HG03025 (cell line): ENCODE measurements at regions not wholly inside any gene's neighbourhood (a gene's known extent, or its start where the extent isn't known, plus 50 kb on each side); places are given as distances from the start of the nearest gene placed in this dataset.

Source experiments
- ATAC-seq: cut with Tn5 transposase; IDR thresholded peaks from one replicate; pipeline ENCODE4 v1.9.1; 2021; ENCODE audit warnings: mild to moderate bottlenecking, moderate library complexity; ENCODE audit not compliant: unreplicated experiment, low FRiP score

DNA sequence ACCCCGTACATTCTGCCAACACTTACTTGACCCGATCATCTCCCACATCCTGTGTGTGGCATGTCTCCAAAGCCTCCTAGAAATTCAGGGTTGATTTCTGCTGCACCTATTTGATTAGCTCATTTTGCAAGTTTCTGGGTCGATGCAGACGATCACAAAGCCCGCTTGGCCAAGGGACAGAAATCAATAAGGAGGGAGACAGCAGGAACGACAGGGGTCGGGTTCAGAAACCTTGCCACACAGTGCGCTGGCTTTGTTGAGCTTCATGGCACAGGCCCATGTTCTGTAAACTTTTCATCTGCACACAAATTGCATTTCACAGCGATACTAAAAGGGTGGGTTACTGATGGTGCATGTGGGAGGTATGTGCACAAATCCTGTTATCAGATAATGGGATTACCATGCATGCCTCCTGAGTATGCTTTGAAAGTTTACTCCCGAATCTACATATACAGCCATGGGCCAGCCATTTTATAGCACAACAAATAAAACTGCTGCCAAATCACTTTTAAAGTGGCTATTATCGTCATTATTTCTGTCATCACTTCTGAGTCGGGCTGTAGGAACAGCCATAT, 95.9 kb upstream of the ATP11B start:
- no peak for ATAC-seq

DNA sequence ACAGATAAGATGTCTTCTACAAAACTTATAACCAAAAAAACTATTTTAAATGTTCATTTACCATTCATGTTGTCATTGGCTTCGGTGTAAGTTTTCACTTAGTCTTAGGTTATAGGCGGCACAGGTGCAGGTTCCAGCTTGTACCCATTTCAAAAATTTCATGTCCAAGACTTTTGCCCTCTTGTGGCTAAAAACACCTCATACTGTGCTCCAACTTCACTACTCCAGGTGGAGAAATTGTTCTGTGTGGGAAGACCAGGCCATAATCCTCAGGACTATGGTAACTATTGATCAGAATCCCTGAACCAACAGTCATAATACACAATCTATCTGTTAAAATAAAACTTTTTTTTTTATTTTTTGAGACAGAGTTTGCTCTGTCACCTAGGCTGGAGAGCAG, 95.2 kb upstream of the ATP11B start:
- no peak for ATAC-seq

DNA sequence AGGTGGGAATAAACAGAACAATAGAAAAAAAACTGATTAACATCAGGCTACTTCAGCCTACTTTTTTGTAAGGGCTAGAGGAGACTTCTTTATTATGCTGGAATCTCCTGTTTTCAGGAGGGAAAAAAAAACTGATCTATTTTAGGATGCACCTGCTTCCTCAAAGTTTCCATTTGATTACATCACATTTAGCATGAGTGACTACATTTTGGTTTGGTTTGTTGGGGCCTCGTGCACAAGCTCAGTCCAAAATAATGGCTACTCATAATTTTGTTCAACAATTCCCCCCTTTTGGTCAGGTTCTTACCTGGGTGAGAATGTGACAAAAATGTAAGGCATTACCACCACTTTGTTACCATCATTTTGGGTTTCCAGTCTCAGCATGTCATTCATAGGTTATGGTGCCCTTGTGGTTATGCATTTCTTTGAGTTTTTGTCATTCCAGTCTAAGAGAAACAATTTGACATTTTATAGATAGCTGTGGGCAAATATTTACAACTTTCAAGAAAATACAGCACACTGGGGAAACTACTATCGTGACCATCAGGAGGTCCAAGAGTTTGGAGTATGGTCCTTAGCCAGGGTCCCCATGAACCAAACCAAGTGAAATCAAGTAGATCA, 93.6 kb upstream of the ATP11B start:
- no peak for ATAC-seq

DNA sequence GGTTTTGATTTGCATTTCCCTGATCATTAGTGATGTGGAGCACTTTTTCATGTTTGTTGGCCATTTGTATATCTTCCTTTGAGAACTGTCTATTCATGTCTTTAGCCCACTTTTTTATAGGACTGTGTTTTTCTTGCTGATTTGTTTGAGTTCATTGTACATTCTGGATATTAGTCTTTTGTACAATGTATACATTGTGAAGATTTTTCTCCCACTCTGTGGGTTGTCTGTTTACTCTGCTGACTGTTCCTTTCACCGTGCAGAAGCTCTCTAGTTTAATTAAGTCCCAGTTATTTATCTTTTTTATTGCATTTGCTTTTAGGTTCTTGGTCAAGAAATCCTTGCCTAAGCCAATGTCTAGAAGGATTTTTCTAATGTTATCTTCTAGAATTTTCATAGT, 91.1 kb upstream of the ATP11B start:
- ATAC-seq: no peak

DNA sequence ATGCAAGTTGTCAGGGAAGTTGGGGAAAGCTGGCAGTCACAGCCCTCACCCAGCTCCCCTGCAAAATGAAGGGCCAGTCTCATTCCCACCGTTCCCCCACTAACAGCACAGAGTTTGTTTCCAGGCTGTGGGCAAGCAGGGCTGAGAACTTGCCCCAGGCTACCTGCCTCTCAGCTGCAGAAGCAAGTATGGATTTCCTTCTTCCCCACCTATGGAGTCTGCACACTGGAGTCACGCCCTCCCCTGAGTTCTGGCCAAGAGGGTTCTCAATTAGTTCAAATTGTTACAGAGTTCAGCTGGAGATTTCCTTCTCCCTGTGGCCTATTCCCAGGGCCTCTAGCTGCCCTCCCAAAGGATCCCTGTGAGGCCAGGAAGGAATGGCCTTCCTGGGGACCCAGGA, 90.1 kb upstream of the ATP11B start:
- no peak for ATAC-seq

DNA sequence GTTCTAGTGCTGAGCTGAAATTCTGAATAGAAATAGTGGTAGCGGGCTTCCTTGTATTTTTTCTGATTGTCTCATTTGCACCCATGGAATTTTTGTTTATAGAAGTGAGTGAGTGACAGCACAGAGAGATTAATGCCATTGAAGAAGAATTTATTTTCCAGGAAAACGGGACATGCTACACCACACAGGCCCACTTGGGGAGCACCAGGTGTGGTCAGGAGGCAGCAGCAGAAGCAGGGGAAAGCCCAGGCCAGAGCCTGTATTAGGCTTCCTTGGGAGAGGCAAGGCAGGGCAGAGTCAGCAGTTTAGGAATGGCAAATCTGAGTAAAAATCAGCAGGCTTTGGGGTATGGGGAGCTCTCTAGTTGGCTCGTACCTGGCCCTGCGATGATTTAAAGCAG, 88.4 kb upstream of the ATP11B start:
- no peak for ATAC-seq

DNA sequence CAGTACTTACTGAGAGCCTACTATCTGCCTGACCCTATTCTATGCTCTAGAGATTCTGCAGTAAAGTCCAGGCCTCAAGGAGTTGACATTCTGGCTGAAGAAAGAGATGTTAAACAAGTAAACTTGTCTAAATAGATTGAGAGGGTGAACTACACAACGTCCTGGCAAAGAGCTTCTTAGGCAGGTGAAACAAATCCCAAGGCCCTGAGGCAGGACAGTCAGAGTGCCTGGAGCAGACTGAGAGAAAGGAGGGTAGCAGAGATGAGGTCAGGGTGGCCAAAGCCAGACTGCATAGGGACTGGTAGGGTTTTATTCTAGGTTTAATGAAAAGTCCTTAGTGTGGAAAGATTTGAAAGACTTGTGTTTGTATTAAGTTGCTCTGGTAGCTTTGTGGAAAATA, 84.5 kb upstream of the ATP11B start:
- no peak for ATAC-seq

DNA sequence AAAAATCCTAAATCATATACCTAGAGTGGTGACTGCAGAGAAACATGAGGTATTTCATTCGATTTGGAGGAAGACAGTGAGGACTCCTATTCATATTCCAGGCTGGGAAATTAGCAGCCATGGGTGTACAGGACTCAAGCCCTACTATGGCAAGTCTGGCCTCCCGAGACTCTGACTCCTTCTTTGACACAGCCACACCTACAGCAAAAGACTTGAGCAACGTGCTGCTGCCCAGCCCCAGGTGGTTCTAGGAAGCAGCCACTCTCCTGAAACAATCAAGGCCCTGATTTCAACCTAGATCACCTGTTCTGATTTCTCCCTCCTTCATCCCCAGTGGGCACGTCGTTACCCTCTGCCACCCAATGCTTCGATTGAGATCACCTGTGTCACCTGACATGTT, 84.0 kb upstream of the ATP11B start:
- ATAC-seq: no peak

DNA sequence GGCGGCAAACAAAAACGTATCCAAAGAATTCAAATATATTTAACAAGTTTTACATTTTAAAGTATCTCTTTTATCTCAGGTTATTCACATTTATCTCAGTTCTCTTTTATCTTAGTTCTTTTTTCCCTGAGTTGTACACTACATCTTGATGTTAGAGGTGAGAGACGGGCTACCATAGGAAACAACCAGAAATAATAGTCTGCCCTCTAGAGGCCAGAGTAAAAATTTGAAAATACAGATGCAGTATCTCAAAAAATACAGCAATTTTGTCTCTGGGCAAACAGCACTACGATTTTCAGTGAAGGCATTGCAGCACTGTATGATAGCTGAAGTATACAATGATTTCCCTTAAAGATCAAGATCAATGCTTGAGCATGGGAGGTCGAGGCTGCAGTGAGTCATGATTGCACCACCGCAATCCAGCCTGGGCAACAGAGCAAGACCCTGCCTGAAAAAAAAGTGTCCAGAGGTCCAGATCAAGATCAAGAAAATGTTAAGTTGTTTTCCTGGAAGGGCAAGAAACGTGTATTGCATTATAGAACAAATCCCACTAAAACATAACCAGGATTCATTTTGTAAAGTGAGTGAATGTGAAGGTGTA, 82.6 kb upstream of the ATP11B start:
- no peak for ATAC-seq

DNA sequence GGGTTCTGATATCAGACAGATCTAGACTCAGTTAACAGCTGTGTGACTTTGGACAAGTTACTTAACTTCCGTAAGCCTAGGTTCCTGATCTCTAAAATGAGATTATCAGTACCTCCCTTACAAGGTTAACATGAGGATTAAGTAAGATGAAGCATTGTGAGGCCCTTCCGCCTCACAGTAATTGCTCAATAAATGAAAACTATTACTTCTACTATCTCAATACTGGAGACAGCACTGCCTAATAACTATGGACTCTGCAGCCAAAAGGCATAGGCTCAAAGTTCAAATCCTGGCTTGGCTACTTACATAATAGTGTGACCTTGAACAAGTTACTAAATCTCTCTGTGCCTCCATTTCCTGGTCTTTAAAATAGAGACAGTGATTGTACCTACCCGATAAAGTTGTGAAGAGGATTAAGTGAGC, 82.0 kb upstream of the ATP11B start:
- ATAC-seq: no peak

DNA sequence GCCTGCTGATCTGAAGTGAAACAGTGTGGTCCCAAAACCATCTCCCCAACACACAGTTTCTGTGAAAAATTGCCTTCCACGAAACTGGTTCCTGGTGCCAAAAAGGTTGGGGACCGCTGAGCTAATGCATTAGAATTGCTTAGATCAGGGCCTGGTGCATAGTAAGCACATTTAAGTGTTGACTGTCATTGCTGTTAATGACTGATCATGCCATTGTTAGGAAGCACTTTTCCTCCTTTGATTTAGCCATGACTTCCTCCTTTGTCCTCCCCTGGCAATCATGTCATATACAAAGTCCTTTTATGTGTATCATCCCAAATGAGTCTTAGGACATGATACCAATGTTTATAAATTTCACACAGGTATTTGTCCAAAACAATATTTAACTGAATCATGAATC, 81.5 kb upstream of the ATP11B start:
- ATAC-seq: no peak

DNA sequence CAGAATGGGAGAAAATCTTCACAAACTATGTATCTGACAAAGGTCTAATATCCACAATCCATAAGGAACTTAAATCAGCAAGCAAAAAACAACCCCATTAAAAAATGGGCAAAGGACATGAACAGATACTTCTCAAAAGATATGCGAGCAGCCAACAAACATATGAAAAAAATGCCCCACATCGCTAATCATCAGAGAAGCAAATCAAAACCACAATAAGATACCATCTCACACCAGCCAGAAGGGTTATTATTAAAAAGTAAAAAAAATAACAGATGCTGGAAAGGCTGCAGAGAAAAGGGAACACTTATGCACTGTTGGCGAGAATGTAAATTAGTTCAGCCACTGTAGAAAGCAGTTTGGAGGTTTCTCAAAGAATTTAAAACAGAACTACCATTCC, 80.2 kb upstream of the ATP11B start:
- no peak for ATAC-seq

DNA sequence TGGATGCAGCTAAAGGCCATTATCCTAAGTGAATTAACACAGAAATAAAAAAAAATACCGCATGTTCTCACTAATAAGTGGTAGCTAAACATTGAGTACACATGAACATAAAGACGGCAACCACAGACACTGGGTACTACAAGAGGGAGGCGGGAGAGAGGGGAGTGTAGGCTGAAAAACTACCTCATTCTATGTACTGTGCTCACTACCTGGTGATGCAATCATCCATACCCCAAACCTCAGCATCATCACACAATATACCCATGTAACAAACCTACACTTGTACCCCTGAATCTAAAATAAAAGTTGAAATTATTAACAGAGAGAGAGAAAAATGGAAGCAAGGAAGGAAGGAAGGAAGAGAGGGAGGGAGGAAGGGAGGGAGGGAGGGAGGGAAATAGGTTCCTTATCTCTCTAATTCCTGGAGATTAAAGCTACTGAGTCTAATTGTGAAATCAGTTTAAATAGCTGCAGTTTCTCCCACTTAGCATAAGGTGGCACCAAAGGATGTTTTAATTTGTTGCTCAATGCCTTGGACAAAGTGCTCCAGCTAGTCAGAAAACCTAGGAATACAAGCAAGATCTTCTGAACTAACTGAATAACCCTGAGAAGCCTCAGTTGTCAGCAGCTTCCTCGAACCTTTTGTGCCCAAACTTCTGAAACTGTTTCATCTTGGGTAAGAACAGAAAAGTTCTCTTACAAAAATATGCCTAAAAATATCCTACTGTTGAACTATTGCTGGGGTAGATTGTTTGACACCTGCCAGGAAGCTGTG, 79.4 kb upstream of the ATP11B start:
- no peak for ATAC-seq

DNA sequence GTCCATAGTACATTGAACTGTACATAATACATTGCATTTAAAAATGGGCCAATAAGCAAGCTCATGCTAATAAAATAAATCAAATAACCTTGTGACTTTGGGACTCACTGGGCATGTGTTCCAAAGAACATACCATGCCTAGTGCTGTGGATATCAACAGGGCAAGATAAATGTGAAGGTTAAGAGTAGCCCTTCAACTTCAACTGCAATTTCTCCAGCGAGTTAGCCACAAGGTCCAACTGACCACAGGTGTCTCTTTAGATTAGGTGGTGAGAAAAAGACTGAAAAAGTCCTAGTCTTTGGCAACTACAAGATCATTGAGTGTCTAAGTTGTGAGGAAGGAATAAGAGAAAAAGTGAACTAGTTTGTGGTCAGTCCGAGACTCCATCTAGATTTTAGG, 78.3 kb upstream of the ATP11B start:
- ATAC-seq: no peak

DNA sequence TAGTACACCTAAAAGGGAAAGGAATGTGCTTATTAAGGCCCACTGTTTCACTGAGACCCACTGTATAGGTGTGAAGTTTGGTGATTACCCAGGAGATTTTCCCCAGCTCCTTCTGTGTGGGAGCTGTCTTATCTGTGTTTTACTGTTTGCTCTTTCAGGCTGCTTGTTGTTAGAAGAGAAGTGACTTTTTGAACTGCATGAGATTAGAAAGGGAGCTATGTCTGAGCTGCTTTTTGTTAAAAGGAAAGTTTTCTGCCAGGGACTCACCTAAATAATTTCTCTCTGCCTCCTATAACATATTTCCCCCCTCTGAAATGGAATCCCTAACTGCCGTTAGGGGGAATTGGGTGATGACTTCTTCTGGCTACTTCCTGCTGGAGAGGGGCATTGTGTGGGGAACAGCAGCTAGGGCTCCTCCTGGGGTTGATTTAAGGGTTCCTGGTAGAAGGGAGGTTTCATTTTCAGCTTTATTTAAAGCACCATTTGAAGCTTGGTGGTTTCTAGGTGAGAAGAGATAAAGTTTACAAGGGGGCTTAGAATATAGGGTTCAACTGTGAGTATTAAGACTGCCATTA, 77.1 kb upstream of the ATP11B start:
- ATAC-seq: peak; percentile 38

DNA sequence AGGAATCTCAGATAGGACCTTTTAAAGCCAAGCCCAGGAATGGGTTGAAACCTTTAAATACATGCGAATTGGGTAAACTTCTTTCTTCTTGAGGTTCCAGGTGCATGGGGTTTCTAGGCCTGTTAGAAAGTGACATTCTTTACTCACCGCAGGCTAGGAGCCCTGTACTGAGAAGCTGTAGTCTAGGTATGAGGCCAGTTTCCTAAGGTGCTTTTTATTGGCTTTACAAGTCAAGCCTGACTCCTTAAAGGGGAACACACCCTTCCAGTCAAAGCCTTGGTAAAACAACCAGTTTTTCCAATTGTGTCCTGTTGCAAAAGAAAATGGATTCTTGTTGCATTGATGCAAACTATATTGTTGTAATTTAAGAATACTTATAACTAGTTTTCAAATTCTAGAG, 76.1 kb upstream of the ATP11B start:
- ATAC-seq: peak; percentile 88

DNA sequence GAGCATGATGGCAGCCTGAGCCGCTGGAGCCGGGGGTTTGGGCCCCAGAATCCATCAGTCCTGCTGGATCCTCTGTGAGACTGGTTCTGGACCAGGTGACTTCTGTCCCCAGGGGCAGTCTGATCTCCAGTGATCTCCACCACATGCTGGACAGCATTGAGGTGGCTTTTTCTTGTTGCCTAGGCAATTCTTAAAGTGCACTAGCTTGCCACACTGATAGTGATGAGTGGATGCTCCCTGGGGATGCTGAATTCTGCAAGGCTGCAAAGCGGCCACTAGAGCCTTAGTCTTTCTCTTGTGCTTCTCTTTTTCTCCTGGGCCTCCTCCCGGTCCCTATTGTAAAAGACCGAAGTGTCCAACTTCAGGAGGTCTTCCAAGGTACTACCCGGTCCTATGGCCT, 70.4 kb upstream of the ATP11B start:
- ATAC-seq: no peak

DNA sequence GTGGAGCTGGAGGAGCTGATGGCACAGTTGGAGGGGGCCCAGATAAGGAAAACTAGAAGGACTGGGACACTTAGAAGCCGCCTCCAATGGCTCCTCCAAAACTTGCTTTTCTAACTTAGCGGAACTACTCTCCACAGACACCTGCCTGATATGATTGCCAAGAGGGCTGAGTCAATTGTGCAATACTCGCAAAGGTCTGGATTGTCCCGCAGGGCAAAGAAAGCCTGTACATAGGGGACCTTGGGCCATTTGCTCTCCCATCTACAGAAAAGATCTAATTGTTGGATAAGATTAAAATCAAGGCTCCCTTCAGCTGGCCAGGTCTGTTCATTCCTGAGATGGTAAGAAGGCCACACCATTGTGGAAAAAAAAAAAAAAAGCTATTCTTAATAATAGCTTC, 69.7 kb upstream of the ATP11B start:
- ATAC-seq: no peak

DNA sequence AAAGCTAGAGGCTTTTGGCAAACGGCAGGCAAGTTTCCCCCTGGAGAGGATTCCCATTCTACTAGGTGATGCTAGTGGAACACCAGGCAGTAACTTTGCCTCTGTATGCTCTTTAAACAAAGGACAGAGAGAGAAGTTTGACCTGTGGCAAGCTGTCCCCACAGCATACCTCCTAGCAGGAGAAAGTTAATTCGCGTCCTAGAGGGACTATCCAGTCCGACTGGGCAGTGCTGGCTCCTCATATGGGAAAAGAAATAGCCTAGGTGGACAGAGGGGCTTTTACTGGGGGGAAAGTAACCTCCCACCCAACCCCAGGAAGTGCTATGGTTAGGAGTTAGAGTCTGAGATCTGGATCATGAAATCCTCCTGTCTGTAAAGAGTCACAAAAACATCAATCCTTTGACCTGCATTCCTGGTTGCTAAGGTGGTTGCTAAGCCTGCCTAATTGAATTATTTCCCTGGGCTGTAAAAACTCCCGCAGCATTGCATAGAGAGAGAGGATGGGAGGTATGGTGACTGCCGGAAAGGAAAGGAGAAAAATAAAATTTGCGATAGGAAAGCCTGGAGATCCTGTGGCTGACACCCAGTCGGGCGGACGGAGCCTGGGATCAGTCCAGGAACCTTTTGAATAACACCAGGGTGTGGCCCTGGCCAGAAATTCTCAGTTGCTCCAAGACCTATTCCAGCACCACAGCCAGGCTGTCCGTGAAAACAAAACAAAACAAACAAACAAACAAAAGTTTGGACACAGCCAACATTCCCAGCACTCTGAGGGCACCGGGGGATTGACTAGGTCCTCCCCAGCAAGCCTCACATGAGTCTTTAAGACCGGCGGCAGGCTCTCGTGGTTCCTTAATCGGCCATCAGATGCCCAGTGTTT, 67.7 kb upstream of the ATP11B start:
- no peak for ATAC-seq
